HepG2 (cell line): ENCODE measurements at regions not wholly inside any gene's neighbourhood (a gene's known extent, or its start where the extent isn't known, plus 50 kb on each side); places are given as distances from the start of the nearest gene placed in this dataset.

Source experiments
- ATF3 ChIP-seq: sonication (generic); formaldehyde crosslinking; IDR thresholded peaks from 2 replicates; pipeline ENCODE4 v1.4.0; 2020; ENCODE audit warnings: missing genetic modification reagents
- BATF2 ChIP-seq: sonication (generic); formaldehyde crosslinking; IDR thresholded peaks from 2 replicates; pipeline ENCODE4 v1.8.0; 2022; ENCODE audit warnings: mild to moderate bottlenecking, missing genetic modification reagents, moderate library complexity
- BRF2 ChIP-seq: sonication (generic); formaldehyde crosslinking; IDR thresholded peaks from 2 replicates; pipeline ENCODE4 v1.8.1; 2022; ENCODE audit warnings: mild to moderate bottlenecking, missing genetic modification reagents
- CREM ChIP-seq, 2 experiments: sonication (generic) in 1 of 2; formaldehyde crosslinking in 1 of 2; IDR thresholded peaks; 2 replicates each; pipeline versions ENCODE4 v1.4.0 to v1.6.1; 2016 to 2020; ENCODE audit warnings: antibody characterized with exemption in 1 of 2, mild to moderate bottlenecking in 1 of 2, missing genetic modification reagents in 1 of 2
- CTCF ChIP-seq: sonication (generic); formaldehyde crosslinking; IDR thresholded peaks from 2 replicates; pipeline ENCODE4 v1.5.0; 2020; ENCODE audit warnings: mild to moderate bottlenecking, missing genetic modification reagents, moderate library complexity
- HMGXB4 ChIP-seq, 2 experiments: sonication (generic) in 1 of 2; formaldehyde crosslinking in 1 of 2; IDR thresholded peaks; 2 replicates each; pipeline versions ENCODE4 v1.4.0 to v1.6.1; 2018 to 2020; ENCODE audit warnings: missing genetic modification reagents in 2 of 2, borderline replicate concordance in 1 of 2, low read depth in 1 of 2, mild to moderate bottlenecking in 1 of 2, missing biosample characterization in 1 of 2
- RXRA ChIP-seq: sonication (generic); formaldehyde crosslinking; IDR thresholded peaks from 2 replicates; pipeline ENCODE4 v1.5.1; 2020; ENCODE audit warnings: missing genetic modification reagents
- SP1 ChIP-seq, 2 experiments: fragments of 450-650 bp in 1 of 2; sonication (generic) in 1 of 2; formaldehyde crosslinking in 1 of 2; IDR thresholded peaks; 2 replicates each; pipeline versions ENCODE4 v1.4.0 to v1.6.1; 2016 to 2020; ENCODE audit warnings: missing genetic modification reagents in 1 of 2
- USF2 ChIP-seq, 2 experiments: sonication (generic) in 1 of 2; formaldehyde crosslinking in 1 of 2; IDR thresholded peaks; 2 replicates each; pipeline versions ENCODE4 v1.5.1 to v1.6.1; 2011 to 2020; ENCODE audit warnings: borderline replicate concordance in 1 of 2, low read depth in 1 of 2, low read length in 1 of 2, mild to moderate bottlenecking in 1 of 2, missing genetic modification reagents in 1 of 2, moderate library complexity in 1 of 2
- ZFP41 ChIP-seq: sonication (generic); formaldehyde crosslinking; IDR thresholded peaks from 2 replicates; pipeline ENCODE4 v1.4.0; 2020; ENCODE audit warnings: mild to moderate bottlenecking, missing genetic modification reagents, borderline replicate concordance
- ZNF720 ChIP-seq: sonication (generic); formaldehyde crosslinking; IDR thresholded peaks from 2 replicates; pipeline ENCODE4 v1.4.0; 2020; ENCODE audit warnings: missing genetic modification reagents

GRCh38 chr5:25009063-25009462 lies 364.3 kb upstream of the CDH10 start:
- TF ChIP-seq CREM (IDR thresholded peaks at IDR 0.05) (no peak), CREM (CRISPR knock-in tag; IDR thresholded peaks at IDR 0.05) (no peak), BRF2 (CRISPR knock-in tag) (no peak), SP1 (IDR thresholded peaks at IDR 0.05) (no peak), SP1 (CRISPR knock-in tag; IDR thresholded peaks at IDR 0.05) (no peak), CTCF (CRISPR knock-in tag) (no peak), BATF2 (CRISPR knock-in tag) (no peak), USF2 (IDR thresholded peaks at IDR 0.05; ENCODE audit: low read depth, low read length) (no peak), USF2 (CRISPR knock-in tag; IDR thresholded peaks at IDR 0.05; ENCODE audit: borderline replicate concordance) (no peak), RXRA (CRISPR knock-in tag) (no peak), ATF3 (no peak), ZFP41 (no peak), ZNF720 (no peak), HMGXB4 (CRISPR knock-in tag; IDR thresholded peaks at IDR 0.05; ENCODE audit: borderline replicate concordance in 1 of 2, low read depth in 1 of 2) (no peak)
